Fibroblast of lung (primary cell): ENCODE measurements at regions not wholly inside any gene's neighbourhood (a gene's known extent, or its start where the extent isn't known, plus 50 kb on each side); places are given as distances from the start of the nearest gene placed in this dataset.

Experiments used
- EZH2 ChIP-seq: IDR thresholded peaks from 2 replicates; pipeline ENCODE4 v1.5.1; 2012; ENCODE audit warnings: low read length, control low read depth, mild to moderate bottlenecking; ENCODE audit errors: missing control alignments
- TF ChIP-seq, protein P1 (sequence below), 2 donors: IDR thresholded peaks in 1 of 2; conservative IDR thresholded peaks in 1 of 2; 1 replicate in 1 of 2; 2 replicates in 1 of 2; pipeline ENCODE4 v1.5.1; 2011 to 2012; ENCODE audit warnings: low read length in 2 of 2, control low read depth in 1 of 2, inconsistent platforms in 1 of 2, low read depth in 1 of 2, mild to moderate bottlenecking in 1 of 2

DNA sequence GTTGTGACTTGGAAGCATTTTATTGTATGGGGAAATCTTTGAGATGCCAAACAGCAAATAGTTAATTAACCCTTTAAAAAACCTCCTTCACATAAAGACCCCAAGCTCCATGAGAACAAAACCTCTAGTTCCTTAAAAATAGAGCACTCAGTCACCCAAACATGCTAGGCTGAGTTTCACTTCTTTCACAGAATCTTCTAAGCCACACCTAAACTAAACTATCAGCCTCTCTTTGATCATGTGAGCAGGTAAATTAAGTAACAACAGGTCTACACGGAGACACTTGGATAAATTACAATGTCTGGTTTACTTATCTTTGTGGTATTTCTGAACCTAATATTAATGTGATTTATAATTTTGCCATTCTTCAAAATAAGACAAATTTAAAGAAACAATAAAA lies 205.2 kb upstream of the MARCKS start:
- TF ChIP-seq, protein P1, sequence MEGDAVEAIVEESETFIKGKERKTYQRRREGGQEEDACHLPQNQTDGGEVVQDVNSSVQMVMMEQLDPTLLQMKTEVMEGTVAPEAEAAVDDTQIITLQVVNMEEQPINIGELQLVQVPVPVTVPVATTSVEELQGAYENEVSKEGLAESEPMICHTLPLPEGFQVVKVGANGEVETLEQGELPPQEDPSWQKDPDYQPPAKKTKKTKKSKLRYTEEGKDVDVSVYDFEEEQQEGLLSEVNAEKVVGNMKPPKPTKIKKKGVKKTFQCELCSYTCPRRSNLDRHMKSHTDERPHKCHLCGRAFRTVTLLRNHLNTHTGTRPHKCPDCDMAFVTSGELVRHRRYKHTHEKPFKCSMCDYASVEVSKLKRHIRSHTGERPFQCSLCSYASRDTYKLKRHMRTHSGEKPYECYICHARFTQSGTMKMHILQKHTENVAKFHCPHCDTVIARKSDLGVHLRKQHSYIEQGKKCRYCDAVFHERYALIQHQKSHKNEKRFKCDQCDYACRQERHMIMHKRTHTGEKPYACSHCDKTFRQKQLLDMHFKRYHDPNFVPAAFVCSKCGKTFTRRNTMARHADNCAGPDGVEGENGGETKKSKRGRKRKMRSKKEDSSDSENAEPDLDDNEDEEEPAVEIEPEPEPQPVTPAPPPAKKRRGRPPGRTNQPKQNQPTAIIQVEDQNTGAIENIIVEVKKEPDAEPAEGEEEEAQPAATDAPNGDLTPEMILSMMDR (conservative IDR thresholded peaks at IDR 0.05 in 1 of 2, IDR thresholded peaks at IDR 0.05 in 1 of 2; ENCODE audit: low read depth in 1 of 2, low read length in 2 of 2): no peak
- TF ChIP-seq EZH2: no peak
